ENCODE measurements at regions not wholly inside any gene's neighbourhood (a gene's known extent, or its start where the extent isn't known, plus 50 kb on each side); places are given as distances from the start of the nearest gene placed in this dataset.

DNA sequence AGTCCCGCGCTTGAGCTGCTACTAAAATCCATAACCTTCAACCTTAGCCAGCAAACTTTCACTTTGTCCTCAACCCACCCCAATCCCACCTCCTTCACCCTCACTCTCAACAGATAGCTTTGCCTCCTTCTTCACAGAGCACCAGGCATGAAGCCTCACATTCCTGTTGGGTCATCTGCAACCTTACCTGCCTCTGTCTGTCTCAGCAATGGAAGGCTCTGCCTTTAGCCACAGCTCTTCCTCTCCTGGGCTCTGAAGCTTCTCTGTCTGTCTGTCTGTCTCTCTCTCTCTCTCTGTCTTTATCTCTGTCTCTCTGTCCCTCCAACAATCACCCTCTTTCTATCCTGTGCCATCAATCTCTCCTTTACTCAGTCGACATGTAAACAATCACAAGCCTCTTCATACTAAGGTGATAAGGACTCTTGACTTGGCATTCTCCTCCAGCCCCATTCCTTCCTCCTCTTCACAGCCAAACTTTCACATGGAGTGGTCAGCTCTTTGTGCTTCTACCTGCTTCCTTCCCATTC lies 220.8 kb downstream of the SPTSSA start:
- no peak for DNase-seq

DNA sequence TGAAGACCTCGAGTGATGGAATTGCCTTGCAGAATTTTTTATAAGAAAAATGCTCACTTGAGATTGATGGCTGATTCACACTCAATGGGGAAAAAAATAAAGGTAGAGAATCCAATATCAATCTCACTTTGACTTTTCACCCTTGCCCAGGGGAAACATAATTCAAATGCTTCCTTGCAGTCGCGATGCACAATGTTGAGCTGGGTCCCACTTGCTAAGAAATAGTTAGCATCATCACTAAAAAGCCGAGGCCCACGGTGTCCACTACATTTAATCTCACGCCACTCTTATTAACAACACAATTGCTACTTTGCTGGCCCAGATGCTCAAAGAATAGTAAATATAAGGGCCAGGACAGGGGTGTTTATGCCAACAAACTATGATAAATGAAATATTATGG lies 223.4 kb downstream of the SPTSSA start:
- no peak for DNase-seq

DNA sequence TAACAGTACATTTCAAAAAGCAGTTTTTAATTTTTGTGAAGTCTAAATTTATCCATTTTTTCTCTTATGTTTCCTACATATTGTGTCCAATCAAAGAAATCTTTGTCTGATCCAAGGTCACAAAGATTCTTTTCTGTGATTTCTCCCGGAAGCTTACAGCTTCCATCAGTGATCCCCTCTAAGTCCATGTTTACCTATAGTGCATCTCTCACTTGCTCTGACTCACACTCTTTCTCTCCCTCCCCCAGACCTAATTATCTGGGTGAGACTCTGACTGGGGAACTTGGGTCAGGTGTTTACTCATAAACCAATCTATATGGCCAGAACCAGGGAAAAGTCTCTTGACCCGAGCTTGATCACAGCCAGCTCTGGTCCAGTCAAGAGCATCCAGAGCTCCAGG lies 224.4 kb downstream of the SPTSSA start:
- no peak for DNase-seq

DNA sequence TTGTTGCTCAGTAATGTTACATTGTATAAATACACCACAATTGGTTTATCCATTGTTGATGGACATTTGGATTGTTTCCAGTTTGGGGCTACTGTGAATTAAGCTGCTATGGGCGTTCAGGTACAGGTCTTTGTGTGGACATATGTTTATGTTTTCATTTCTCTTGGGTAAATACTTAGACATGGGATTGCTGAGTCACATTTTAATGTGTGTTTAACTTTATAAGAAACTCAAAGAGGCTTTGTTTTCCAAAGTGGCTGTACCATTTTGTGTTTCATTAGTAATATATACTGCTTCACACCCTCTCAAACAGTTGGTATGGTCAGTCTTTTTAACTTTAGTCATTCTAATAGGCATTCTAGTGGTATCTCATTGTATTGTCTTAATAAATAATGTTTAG lies 225.0 kb downstream of the SPTSSA start:
- DNase-seq, result no peak

DNA sequence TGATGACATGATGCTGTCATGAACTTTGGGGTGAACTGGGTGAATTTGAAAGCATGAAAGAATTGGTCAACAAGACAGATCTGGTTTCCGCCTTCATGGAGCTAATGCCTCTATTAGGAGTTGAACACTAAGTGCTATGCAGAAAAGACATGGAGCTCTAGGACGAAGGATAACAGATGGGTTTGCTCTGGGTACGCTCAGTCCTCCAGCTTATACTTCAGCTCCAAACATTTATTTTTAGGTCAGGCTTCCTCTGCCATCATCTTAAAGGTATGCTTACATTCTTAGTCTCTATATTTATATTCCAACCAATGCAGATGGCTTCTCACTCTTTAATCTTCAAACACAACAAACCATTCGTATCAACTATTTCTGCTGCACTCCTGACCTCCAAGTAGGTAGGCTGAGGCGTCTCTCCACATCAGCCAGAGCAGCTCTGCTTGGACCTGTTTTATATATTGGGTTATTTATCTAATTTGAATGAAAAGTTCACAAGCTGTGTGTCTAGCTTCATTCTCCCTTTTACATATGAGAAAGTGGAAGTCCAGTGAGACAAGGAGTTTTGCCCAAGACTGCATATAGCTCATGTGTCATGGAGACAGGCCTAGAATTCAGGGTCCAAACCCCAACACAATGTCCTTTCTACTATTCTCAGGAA lies 226.3 kb downstream of the SPTSSA start:
- DNase-seq, result no peak

DNA sequence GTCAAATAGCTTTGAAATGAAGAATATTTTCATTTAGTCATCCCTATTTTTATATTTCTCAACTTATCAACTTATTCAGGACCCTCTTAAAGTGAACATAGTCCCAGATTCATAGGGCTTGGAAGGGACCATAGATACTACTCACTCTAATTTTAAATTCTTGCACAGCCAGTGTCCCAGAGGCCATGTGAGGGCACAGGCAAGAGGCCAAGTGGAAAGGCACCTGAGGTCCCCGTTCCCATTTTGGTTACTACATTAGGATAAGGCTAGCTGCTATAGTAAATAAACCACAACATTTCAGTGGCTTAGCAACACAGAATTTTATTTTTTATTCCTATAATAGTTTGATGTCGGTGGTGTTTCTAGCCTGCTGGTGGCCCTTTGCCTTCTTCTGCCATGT lies 227.8 kb downstream of the SPTSSA start:
- no peak for DNase-seq

DNA sequence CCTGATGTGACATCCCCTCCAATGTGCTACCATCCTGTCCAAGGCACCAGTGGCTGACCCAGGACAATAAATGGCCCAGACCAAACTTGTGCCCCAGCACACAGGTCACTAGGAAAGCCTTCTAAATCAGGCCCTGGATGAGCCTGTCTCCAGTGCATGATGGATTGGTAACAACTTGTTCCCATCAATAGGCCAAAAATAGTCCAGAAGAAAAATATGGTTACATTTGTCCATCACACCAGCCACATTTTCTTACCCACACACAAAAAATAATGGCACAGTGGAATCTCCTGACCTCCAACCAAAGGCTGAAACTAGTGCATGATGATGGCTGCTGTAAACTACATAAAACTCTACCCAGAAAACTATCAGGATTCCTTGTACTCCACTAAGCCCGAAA lies 228.4 kb downstream of the SPTSSA start:
- no peak for DNase-seq

DNA sequence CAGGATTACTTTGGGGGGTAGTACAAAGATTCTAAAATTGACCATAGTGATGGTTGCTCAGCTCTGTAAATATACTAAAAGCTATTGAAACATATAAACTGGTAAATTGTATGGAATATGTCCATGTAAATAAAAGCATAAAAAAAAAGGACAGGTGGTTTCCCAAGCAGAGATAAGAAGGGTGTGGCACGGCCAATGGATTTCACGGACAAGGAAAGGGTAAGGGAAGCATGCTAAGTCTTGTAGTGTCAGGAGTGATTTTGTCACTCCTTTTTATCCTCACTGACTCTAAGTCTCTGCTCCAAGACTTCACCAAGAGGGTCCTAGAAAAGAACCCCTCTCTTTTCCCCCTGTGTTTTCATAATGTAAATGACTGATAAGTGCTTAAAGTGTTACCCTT lies 229.2 kb downstream of the SPTSSA start:
- DNase-seq, result no peak

DNA sequence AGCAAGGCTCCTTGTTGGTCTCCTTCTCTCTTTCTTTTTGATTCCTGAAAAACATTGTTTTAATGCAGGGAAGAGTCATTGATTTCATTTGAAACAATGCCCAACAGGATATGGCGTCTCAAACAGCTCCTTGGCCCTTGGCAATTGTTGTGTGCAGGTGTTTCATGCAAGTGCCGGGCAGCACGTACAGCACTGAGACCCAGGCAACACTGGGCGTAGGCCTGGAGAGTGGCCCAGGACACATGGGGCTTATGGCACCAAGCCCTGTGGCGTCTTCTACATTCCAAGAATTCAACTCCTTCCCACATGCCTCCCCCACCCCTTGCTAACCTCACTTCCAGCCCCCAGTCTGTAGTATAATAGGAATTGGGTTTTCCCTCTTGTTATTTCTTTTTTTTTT lies 230.4 kb downstream of the SPTSSA start:
- no peak for DNase-seq

DNA sequence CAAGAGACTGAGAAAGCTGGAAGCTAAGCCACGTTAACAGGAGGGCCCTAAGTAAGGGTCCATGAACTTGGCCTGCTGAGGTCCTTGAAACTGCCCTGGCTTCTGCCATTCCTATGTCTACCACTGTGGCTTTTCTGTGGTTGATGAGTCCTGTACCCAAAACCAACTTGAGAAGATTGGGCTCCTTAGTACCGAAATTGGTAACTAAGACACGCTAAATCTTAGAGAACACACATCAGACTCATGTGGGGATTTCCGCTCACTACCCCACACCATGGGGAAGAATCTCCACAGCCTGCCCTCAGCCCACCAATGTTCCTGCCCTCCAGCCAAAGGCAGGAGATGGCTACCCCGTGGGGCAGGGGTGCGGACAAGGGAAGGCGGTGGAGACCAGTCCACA lies 232.9 kb downstream of the SPTSSA start:
- DNase-seq, result no peak

DNA sequence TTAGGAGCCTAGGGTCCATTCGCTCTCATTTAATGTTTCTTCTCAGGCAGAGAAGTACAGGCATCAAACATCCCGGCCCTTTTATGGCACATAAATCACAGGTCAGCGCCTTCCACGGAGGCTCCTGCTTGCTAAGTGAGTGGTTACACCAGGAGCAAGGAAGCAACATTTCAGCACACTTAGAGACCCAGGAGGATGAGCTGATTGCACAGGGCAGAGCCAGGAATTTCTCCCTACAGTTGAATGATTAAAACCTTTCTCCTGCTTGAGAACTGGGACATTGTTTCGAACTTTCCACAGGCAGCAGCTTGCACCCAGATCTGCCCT lies 233.4 kb downstream of the SPTSSA start:
- no peak for DNase-seq

DNA sequence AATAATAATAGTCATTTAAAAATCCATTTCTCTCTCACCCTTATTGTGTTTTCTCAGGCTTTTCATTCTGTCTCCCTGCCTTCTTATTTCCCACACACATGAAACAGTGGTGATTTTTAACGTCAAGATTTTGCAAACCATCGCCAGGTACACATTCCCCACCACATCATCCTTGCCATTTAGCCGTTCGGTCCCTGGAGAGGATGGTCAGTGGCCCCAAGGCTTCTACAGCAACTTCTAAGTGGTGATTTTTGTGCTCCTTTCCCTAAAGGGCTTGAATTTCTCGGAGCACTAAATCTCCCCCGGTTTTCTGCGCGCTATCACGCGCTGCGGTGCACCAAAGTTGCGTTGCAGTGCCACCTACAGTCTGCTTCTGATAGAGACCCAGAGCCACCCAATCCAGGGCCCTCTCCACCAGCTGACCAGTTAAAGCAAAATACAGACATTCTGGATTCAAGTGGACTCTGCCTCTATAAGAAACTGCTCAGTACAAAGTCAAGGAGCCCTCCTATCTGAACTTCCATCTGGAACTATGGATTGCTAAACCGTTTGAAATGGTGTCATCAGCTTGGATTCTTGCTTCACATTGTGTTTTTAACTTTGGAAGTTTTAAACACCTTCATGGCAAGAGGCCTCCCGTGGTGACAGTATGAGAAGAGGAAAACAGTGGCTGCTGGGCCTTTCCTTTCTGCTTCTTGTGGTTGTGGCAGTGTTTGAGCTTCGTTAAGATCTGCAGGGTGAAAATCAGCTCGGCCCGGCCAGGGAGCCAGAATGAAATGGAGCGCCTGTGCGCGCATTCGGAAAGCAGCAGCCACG lies 234.0 kb downstream of the SPTSSA start:
- peak; percentile 17 for DNase-seq

DNA sequence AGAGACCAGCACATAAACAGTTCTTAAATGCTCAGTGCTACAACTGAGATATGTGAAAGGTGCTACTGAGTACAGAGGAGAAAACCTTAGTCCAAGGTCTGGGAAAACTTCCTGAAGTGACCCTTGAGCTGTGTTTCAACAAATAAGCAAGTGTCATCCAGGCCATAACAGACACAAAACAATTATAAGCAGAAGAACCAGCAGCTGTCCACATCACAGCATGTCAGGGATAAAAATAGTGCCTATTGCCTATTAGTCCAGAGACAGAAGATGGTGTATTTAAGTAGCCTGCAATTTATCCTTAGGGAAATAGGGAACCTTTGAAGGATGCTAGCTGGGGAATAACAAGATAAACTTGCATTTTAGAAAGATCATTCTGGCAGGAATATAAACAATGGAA lies 237.8 kb downstream of the SPTSSA start:
- DNase-seq, result no peak

DNA sequence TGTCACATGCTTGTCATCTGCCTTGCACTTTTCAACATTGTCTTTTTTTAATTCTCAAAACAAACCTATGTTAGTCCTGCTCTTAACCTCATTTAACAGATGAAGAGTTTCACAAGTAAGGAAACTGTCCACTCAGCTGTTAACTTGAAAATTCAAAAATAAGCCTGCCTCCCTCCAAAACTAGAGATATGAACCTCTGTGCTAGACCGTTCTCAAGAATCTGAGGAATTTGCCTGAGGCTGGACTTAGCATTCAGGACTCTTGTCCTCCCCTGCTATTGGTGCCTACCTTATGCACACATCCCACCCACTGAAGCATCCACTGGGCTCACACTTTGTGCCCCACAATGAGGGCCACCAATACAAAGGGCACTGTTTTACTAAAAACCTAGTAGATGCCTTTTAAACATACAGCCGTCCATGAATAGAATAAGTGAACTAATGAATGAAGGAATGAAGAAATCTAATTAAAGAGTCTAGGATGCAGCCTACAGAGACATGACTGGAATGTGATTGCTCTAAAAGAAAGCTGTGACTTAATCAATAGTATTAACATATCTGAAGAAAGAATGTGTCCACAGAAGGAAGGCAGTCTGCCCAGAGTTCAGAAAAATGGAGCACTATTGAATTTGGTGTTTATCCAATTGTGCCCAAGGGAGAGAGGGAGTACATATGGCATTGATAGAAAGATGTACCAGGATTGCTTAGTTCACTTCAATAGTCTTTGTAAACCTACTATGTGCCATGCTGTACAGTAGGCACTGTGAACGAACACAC lies 238.5 kb downstream of the SPTSSA start:
- DNase-seq, result no peak

DNA sequence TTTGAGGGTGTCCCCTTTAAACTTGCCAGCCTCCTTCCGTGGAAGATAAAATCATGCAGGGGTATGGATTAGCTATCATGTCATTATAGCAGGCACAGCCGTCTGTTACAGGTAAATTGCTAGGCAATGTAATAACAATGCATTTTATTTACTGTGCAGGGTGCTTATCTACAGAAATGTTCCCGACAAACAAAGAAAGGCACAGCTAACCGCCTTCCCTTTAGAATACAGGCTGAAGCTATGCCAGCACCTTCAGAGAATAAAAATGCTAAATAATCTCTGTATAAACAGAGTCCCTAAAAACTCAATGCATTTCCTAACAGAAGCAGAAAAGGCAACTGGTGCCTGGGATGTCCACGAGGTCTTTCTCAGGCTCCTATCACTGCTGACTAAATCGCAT lies 239.2 kb downstream of the SPTSSA start:
- no peak for DNase-seq

DNA sequence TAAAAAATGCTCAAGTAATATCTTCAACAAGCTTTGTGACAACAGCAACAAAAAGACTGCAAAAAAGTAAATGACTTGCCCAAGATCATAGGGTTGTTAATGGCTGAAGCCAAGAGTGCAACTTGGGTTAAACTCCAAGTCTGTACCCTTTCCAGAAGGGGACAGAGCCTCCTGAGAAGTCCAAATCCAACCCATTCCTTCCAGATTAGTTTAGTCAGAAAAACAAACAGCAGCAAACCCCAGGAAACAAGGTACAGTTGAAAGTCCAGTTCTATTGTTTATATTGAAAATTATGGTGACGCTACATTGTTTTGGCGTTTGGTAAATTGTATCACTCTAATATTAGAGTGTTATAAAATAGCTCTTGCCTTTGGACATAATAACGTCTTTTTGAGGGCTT lies 239.9 kb downstream of the SPTSSA start:
- no peak for DNase-seq

DNA sequence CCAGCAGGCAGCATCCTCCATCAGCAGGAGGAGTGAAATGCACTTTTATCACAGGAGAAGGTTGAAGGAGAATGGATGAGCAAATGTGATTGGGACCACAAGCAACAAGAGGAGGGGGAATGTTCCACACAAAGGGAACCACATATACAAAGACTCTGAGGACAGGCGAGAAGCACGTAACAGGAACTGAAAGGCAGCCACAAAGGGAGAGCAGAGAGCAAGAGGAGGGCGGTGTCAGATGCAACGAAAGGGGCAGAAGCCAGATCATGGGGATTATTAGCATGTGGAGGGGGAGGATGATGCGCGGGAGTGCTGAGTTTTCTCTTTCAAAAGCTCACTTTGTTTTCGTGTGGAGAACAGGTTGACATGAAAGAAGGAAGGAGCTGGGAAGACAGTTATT lies 241.1 kb downstream of the SPTSSA start:
- DNase-seq, result no peak

DNA sequence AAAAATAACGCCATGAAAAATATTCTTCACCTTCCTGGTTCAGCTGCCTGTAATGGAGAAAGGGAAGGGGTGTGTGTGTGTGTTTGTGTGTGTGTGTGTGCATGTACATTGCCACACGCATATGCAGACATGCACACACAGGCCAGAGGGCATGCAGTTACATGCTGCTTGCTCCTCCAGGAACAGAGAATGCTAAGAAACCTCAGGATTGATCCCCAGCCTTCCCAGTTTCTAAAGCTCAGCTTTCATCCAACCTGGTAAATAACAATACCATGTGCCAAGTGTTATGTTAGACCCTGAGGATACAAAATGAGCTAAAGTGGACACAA lies 241.7 kb downstream of the SPTSSA start:
- DNase-seq, result no peak

DNA sequence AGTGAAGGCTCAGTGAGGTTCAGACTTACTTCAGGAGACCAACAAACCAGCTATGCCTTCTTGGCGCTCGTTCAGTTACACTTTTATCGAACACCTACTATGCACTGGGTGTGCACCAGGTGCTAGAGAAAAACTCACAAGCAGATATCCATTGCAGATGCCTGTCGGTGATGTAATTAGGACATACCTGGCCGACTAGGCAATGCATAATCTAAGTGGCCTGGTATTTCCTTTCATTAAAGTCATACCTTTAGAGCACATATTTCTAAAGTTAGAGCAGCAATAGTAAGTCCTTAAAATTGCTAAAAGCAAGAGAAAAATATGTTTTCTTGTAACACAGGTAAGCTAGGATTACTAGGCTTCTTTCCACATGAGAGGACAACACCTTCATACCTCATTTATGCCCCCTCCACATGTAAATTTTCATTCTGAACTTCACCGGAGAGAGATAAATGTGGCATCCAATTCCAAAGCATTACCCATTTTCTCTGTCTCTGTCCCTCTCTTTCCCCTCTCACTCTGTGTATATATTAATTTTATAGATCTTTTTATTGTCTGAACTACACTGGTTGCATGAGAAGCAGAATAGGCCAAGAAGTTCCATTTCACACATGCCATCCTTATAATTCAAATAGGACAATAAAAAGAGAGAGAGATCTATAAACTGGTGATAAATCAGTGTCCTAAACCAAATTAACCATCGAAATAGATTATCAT lies 242.2 kb downstream of the SPTSSA start:
- DNase-seq, result no peak

DNA sequence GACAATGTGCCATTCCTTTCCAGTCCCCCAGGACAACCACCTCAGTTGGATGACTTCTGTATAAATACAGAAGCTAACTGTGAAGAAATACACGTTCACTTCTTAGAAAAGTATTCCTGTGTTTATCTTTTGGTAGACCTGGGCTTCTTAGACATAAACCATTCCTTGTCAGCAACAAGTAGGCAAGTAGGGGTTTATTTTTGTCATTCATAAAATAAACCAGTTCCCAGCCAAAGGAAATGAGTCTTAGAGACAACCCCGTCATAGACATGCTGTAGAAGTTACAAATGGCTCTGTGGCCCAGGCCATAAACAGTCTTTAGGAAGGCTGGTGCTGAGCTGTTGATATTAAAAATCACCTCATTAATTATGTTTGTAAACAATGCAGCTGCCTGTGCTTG lies 243.2 kb downstream of the SPTSSA start:
- no peak for DNase-seq

DNA sequence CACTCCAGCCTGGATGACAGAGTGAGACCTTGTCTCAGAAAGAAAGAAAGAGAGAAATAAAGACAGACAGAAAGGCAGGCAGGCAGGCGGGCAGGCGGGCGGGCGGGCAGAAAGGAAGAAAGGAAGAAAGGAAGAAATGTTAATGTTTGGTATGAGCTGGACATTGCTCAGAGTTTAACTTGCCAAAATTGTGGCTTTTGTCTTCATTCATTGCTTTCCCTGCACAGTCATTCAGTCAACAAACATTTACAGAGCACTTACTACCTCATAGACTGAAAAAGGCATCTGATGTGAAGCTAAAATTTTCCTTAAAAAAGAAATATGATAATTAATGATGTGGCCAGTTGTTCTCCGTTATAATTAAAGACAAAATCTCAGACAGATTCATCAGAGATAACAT lies 247.1 kb downstream of the SPTSSA start:
- no peak for DNase-seq

DNA sequence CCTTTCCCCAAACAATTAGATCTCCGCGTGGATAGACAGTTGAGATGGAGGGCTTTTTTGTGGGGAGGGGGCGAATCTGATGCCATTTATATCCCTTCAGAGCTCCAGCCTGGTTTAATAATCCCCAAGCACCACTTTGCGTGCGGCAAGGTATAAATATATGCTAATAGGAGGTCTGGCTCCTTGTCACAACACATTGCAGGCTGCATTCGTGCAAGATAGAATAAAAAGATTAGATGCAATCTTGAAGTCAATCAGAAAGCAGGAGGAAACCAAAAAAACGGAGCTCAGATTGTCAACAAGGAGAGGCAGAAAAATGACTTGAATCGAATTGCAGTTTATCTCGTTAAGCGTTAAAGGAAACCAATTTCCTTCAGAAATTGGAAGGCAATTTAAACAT lies 248.7 kb downstream of the SPTSSA start:
- no peak for DNase-seq

DNA sequence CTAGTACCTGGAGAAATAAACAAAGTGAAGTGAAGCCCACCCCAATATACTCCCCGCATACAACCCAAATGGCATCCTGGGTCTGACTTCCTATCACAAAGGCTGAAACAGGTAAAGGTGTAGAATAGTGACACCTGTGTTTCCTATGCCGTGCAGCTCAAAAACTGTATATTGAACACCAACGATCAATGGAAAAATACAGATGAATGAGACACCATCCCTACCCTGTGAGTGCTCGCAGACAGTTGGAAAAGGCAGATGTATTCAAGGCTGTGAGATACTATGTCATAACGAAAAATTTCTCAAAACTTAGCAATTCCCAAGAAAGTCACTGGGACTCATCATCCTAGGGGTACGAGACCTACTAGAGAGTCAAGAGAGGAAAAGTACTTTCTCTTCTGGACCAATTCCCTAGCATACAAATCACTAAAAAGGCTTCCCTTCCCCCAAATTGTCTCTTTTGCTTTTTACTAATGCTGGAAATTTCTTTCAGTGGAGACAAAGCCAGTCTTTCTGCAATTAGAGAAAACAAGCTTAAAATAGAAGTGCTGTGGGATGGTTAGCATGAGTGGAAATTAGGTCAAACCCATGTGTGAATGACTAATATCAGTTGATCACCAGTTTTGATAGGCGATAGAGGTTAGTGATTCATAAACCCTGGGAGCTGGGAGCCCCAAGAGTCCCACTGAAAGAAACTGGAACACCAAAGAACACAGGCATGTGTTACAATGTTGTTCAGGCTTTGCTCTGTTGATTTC lies 249.7 kb downstream of the SPTSSA start:
- DNase-seq, result no peak
